Sigmoid colon (tissue), 6 donors: ENCODE measurements at regions not wholly inside any gene's neighbourhood (a gene's known extent, or its start where the extent isn't known, plus 50 kb on each side); places are given as distances from the start of the nearest gene placed in this dataset.

Experiments used
- DNase-seq: peaks from one replicate; pipeline ENCODE4 v3.0.0-alpha.2; 2019
- H3K27ac ChIP-seq, 4 donors: fragments of 200-600 bp; sonication (generic); one replicate each; pipeline ENCODE4 v1.5.1; 2016 to 2019; ENCODE audit warnings: mild to moderate bottlenecking in 1 of 4
- H3K27me3 ChIP-seq, 3 donors: fragments of 200-600 bp; sonication (generic); one replicate each; pipeline ENCODE4 v1.5.1; 2019; ENCODE audit warnings: mild to moderate bottlenecking in 1 of 3
- H3K36me3 ChIP-seq, 4 donors: fragments of 200-600 bp; sonication (generic); one replicate each; pipeline ENCODE4 v1.5.1; 2016 to 2019
- H3K4me1 ChIP-seq, 4 donors: fragments of 200-600 bp; sonication (generic); one replicate each; pipeline ENCODE4 v1.5.1; 2017 to 2019
- H3K4me3 ChIP-seq, 4 donors: fragments of 200-600 bp; sonication (generic); one replicate each; pipeline ENCODE4 v1.5.1; 2017 to 2019; ENCODE audit warnings: mild to moderate bottlenecking in 2 of 4, moderate library complexity in 1 of 4
- H3K9me3 ChIP-seq, 4 donors: fragments of 200-600 bp in 3 of 4; sonication (generic) in 3 of 4; one replicate each; pipeline versions ENCODE4 v1.5.1 to v1.6.1; 2013 to 2019
- CTCF ChIP-seq, 4 experiments: fragments of 450-650 bp in 3 of 4; fragments of 200-600 bp in 1 of 4; IDR thresholded peaks; one replicate each; pipeline ENCODE4 v1.5.1; 2016 to 2019; ENCODE audit warnings: antibody characterized with exemption in 4 of 4, mild to moderate bottlenecking in 3 of 4, moderate library complexity in 2 of 4
- EP300 ChIP-seq, 4 donors: sonication (generic); formaldehyde crosslinking; IDR thresholded peaks; one replicate each; pipeline ENCODE4 v1.6.1; 2017; ENCODE audit warnings: antibody characterized with exemption in 4 of 4
- POLR2A ChIP-seq, 2 donors: fragments of 450-650 bp; IDR thresholded peaks; one replicate each; pipeline ENCODE4 v1.6.1; 2016; ENCODE audit warnings: antibody characterized with exemption in 2 of 2, mild to moderate bottlenecking in 2 of 2, moderate library complexity in 2 of 2
- POLR2AphosphoS5 ChIP-seq, 4 donors: sonication (generic); formaldehyde crosslinking; IDR thresholded peaks; one replicate each; pipeline ENCODE4 v1.6.1; 2017; ENCODE audit warnings: antibody characterized with exemption in 4 of 4
- WGBS, 2 donors: extraction: QIAGEN DNeasy Blood & Tissue Kit; methylation state at CpG; one replicate each; pipeline ENCODE4 v1.1.7; 2013; 5-methylcytosine and 5-hydroxymethylcytosine counted together
- intact Hi-C: fragments of 100-400 bp; cut with DNase I; formaldehyde crosslinking; loops from one replicate; pipeline ENCODE4 v1.15.1; 2023
- donor health status: healthy with polysubstance abuse.
- donor health status: healthy.

- intact Hi-C loops, result no loop called here
- no peak for TF ChIP-seq POLR2A (IDR thresholded peaks at IDR 0.05)
- TF ChIP-seq EP300 (IDR thresholded peaks at IDR 0.05), result no peak
- no peak for TF ChIP-seq CTCF (IDR thresholded peaks at IDR 0.05)
- TF ChIP-seq POLR2AphosphoS5 (IDR thresholded peaks at IDR 0.05), result no peak
- Histone ChIP-seq H3K27ac (no peak overlapping the region), H3K9me3 (no peaks in the 10 kb centered on the region), H3K27me3 (no peaks in the 10 kb centered on the region), H3K4me1 (peaks cover 0 to 19% (median 10%) of the 10 kb centered on the region in 4 donors), H3K36me3 (no peaks in the 10 kb centered on the region), H3K4me3 (no peak overlapping the region)
- 82 to 89% methylated on average over 5 of the region's 5 CpGs for WGBS, 2 donors
- no peak for DNase-seq
Measured at GRCh38 chr5:164357395-164358033, 852.1 kb downstream of the MAT2B start.

- no peak overlapping the region for H3K4me3 ChIP-seq
- peaks cover 0 to 10% (median 8%) of the 10 kb centered on the region in 4 donors for H3K4me1 ChIP-seq
- no peaks in the 10 kb centered on the region for H3K27me3 ChIP-seq
- H3K27ac ChIP-seq, result peak overlapping the region in 1 of 4 donors; percentile 57
- no peaks in the 10 kb centered on the region for H3K36me3 ChIP-seq
- WGBS, 2 donors, result 56 to 62% methylated on average over 4 of the region's 4 CpGs
- TF ChIP-seq EP300 (IDR thresholded peaks at IDR 0.05) (no peak), POLR2A (IDR thresholded peaks at IDR 0.05) (no peak), CTCF (IDR thresholded peaks at IDR 0.05) (no peak), POLR2AphosphoS5 (IDR thresholded peaks at IDR 0.05) (no peak)
- intact Hi-C loops, result no loop called here
- H3K9me3 ChIP-seq, result no peaks in the 10 kb centered on the region
- no peak for DNase-seq
Measured at GRCh38 chr5:164358531-164359259, 853.3 kb downstream of the MAT2B start.

GRCh38 chr5:164359260-164360255 is 854.1 kb downstream of the MAT2B start:
- intact Hi-C loops, result no loop called here
- DNase-seq, result no peak
- Histone ChIP-seq H3K4me1 (peaks cover 0 to 10% (median 8%) of the 10 kb centered on the region in 4 donors), H3K4me3 (no peak overlapping the region), H3K9me3 (no peaks in the 10 kb centered on the region), H3K27me3 (no peaks in the 10 kb centered on the region), H3K27ac (peak overlapping the region in 1 of 4 donors; percentile 57), H3K36me3 (no peaks in the 10 kb centered on the region)
- WGBS, 2 donors, result 84 to 89% methylated on average over 4 of the region's 4 CpGs
- TF ChIP-seq POLR2A (IDR thresholded peaks at IDR 0.05) (no peak), EP300 (IDR thresholded peaks at IDR 0.05) (no peak)

GRCh38 chr5:164360589-164360988 is 855.2 kb downstream of the MAT2B start:
- peaks cover 0 to 10% (median 8%) of the 10 kb centered on the region in 4 donors for H3K4me1 ChIP-seq
- H3K36me3 ChIP-seq, result no peaks in the 10 kb centered on the region
- no peak for TF ChIP-seq POLR2AphosphoS5 (IDR thresholded peaks at IDR 0.05)
- TF ChIP-seq CTCF (IDR thresholded peaks at IDR 0.05), result no peak
- TF ChIP-seq POLR2A (IDR thresholded peaks at IDR 0.05), result no peak
- TF ChIP-seq EP300 (IDR thresholded peaks at IDR 0.05), result no peak
- no peak overlapping the region for H3K4me3 ChIP-seq
- no peak for DNase-seq
- H3K27ac ChIP-seq, result no peak overlapping the region
- no peaks in the 10 kb centered on the region for H3K9me3 ChIP-seq
- no peaks in the 10 kb centered on the region for H3K27me3 ChIP-seq
- 84% methylated on average over 4 of the region's 4 CpGs for WGBS, 2 donors
- intact Hi-C loops, result no loop called here
